Thoracic aorta (tissue), 2 donors: ENCODE measurements at regions not wholly inside any gene's neighbourhood (a gene's known extent, or its start where the extent isn't known, plus 50 kb on each side); places are given as distances from the start of the nearest gene placed in this dataset.

ENCODE experiments used
- ATAC-seq: fragments of 150-250 bp; one replicate; pipeline ENCODE4 v1.8.0; 2017; ENCODE audit warnings: low read depth; ENCODE audit not compliant: insufficient number of reproducible peaks, low FRiP score
- DNase-seq: peaks from one replicate; pipeline ENCODE4 v3.0.0-alpha.2; 2020; ENCODE audit warnings: low spot score
- H3K27ac ChIP-seq, 2 donors: fragments of 200-600 bp; sonication (generic); 1 replicate in 1 of 2; 2 replicates in 1 of 2; pipeline ENCODE4 v1.5.1; 2016; ENCODE audit warnings: mild to moderate bottlenecking in 2 of 2, moderate library complexity in 2 of 2
- H3K27me3 ChIP-seq: fragments of 200-600 bp; sonication (generic); replicated peaks from 2 replicates; pipeline ENCODE4 v1.6.0; 2016; ENCODE audit warnings: mild to moderate bottlenecking; ENCODE audit not compliant: insufficient read depth
- H3K36me3 ChIP-seq: fragments of 200-600 bp; sonication (generic); one replicate; pipeline ENCODE4 v1.5.1; 2016
- H3K4me1 ChIP-seq, 2 donors: fragments of 200-600 bp; sonication (generic); 1 replicate in 1 of 2; 2 replicates in 1 of 2; pipeline versions ENCODE4 v1.5.1 to v1.6.0; 2016; ENCODE audit warnings: low read depth in 2 of 2, mild to moderate bottlenecking in 1 of 2; ENCODE audit not compliant: control insufficient read depth in 1 of 2
- H3K4me3 ChIP-seq: fragments of 200-600 bp; sonication (generic); 2 replicates; pipeline ENCODE4 v1.5.1; 2016; ENCODE audit warnings: mild to moderate bottlenecking
- H3K9me3 ChIP-seq: fragments of 200-600 bp; sonication (generic); 2 replicates; pipeline ENCODE4 v1.5.1; 2016
- TF ChIP-seq, protein P1 (sequence below): fragments of 200-600 bp; sonication (generic); IDR thresholded peaks from one replicate; pipeline ENCODE4 v1.5.1; 2019; ENCODE audit warnings: antibody characterized with exemption

DNA sequence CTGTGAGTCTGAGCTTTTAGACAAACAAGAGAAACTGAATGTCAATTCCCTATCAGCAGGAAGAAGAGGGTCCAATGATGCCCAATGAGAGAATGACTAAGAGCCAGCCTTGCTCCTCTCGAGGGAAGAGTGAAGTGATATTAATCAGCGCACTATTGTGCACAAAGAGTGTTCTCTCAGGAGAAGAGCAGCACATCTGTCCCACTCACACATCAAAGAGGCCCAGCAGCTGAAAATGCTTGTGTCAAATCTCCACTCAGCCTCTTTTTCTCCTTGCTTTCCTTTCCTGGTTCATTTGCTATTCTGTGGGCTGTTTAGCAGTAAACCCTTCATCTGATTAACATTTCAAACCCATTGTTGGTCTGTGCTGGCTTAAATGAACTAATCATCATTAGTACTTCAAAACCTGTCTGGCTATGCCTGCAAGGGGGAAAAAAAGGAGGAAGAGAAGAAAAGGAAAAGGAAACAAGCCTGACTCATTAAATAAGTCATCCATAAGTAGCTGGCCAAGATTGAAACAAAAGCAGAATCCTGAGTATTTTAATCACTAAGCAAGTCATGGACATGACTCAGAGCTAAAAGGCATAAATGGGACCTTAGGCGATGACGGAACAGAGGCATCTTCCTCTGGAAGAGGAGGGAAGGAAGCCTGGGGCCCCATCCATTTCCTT lies 912.7 kb downstream of the TUSC7 start:
- no peaks in the 10 kb centered on the region for H3K9me3 ChIP-seq
- no peak for ATAC-seq

GRCh38 chr3:117624424-117624823 lies 914.8 kb downstream of the TUSC7 start:
- TF ChIP-seq, protein P1, sequence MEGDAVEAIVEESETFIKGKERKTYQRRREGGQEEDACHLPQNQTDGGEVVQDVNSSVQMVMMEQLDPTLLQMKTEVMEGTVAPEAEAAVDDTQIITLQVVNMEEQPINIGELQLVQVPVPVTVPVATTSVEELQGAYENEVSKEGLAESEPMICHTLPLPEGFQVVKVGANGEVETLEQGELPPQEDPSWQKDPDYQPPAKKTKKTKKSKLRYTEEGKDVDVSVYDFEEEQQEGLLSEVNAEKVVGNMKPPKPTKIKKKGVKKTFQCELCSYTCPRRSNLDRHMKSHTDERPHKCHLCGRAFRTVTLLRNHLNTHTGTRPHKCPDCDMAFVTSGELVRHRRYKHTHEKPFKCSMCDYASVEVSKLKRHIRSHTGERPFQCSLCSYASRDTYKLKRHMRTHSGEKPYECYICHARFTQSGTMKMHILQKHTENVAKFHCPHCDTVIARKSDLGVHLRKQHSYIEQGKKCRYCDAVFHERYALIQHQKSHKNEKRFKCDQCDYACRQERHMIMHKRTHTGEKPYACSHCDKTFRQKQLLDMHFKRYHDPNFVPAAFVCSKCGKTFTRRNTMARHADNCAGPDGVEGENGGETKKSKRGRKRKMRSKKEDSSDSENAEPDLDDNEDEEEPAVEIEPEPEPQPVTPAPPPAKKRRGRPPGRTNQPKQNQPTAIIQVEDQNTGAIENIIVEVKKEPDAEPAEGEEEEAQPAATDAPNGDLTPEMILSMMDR, result no peak
- Histone ChIP-seq H3K27ac (no peak overlapping the region), H3K27me3 (no peaks in the 10 kb centered on the region), H3K4me1 (peaks cover 7 to 34% of the 10 kb centered on the region in 2 donors), H3K36me3 (no peaks in the 10 kb centered on the region), H3K9me3 (no peaks in the 10 kb centered on the region), H3K4me3 (no peak overlapping the region)
- DNase-seq (no peak), ATAC-seq (no peak)

More for the DNA sequence above, 912.7 kb downstream of the TUSC7 start:
- Histone ChIP-seq H3K27me3 (no peaks in the 10 kb centered on the region), H3K36me3 (no peaks in the 10 kb centered on the region), H3K4me3 (no peak overlapping the region), H3K27ac (no peak overlapping the region), H3K4me1 (peaks cover 0 to 31% of the 10 kb centered on the region in 2 donors)
- TF ChIP-seq, protein P1, result no peak
- no peak for DNase-seq

DNA sequence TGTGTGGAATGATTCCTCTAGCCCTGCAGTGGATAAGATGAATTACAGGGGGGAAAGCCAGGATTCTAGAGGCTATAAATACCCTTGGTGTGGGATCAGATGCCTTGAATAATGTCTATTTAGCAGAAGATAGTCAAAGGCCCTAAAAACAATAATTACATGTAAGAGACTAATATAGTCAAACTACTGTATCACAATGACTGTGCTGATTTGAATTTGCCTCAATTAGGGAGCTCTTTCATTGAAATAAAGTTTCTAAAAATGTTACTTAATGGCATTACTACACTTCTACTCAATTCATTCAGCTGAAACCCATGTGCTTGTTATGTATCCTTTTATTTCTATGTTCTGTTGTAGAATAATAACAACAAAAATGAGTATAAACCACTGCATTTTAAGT lies 915.6 kb downstream of the TUSC7 start:
- H3K36me3 ChIP-seq, result no peaks in the 10 kb centered on the region
- no peak overlapping the region for H3K27ac ChIP-seq
- no peak overlapping the region for H3K4me3 ChIP-seq
- no peaks in the 10 kb centered on the region for H3K27me3 ChIP-seq
- ATAC-seq, result no peak
- DNase-seq, result no peak
- TF ChIP-seq, protein P1, result no peak
- H3K4me1 ChIP-seq, result peaks cover 7 to 27% of the 10 kb centered on the region in 2 donors
- no peaks in the 10 kb centered on the region for H3K9me3 ChIP-seq

DNA sequence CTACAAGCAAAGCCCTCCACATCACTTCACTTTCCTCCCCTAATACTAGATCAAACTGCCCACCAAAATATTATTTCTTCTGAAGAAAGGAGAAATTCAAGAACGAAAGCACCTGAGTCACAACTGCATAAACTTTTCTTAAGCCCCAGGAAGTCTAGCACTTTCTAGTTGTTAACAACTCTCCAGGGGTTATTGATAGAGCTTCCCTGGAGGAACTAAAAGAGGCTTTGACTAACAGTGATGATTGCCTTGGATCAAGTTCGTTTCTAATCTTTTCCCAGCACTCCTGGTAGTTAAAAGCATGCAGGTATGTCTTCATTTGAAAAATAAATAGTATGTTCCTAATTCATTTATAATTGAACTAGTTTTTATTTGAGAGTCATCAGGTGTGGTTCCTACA lies 917.0 kb downstream of the TUSC7 start:
- ATAC-seq, result no peak

DNA sequence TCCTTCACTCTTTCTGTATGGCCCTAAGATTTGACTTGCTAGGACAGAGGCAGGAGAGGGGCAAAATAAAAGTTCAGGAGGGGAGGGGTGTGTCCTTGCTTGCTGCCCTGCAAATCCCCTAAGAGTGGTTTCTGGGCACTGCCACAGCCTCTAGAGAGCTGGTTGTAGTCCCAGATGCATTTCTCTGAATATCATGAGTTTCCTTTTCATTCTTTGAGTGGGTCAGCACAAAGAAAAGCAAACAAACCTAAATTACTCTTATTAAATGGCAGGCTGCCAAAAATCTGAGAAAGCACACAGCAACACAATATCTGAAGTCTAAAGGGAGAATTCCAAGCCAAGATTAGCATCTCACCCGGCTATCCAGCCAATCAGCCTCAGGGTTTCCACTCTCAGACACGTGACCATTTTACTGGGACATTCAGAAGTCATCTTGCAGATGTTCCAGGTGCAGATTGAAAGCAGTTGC lies 919.3 kb downstream of the TUSC7 start:
- DNase-seq (no peak), ATAC-seq (no peak)
- H3K36me3 ChIP-seq, result no peaks in the 10 kb centered on the region

More for the DNA sequence above, 917.0 kb downstream of the TUSC7 start:
- TF ChIP-seq, protein P1, result no peak
- Histone ChIP-seq H3K27ac (no peak overlapping the region), H3K4me3 (no peak overlapping the region), H3K9me3 (no peaks in the 10 kb centered on the region), H3K36me3 (no peaks in the 10 kb centered on the region), H3K4me1 (peaks cover 7 to 16% of the 10 kb centered on the region in 2 donors), H3K27me3 (no peaks in the 10 kb centered on the region)
- no peak for DNase-seq

More for the DNA sequence above, 919.3 kb downstream of the TUSC7 start:
- TF ChIP-seq, protein P1, result no peak
- Histone ChIP-seq H3K4me1 (peaks cover 7 to 16% of the 10 kb centered on the region in 2 donors), H3K27me3 (no peaks in the 10 kb centered on the region), H3K27ac (no peak overlapping the region), H3K4me3 (no peak overlapping the region), H3K9me3 (no peaks in the 10 kb centered on the region)
